HG03342 (cell line): ENCODE measurements at regions not wholly inside any gene's neighbourhood (a gene's known extent, or its start where the extent isn't known, plus 50 kb on each side); places are given as distances from the start of the nearest gene placed in this dataset.
"Not testable (repeated sequence)": the region's sequence is repeated elsewhere in the genome, so short reads cannot be mapped to it uniquely, and the experiment has no call there.

Experiments
- ATAC-seq: cut with Tn5 transposase; IDR thresholded peaks from one replicate; pipeline ENCODE4 v1.9.1; 2021; ENCODE audit warnings: mild to moderate bottlenecking, moderate library complexity; ENCODE audit not compliant: unreplicated experiment

DNA sequence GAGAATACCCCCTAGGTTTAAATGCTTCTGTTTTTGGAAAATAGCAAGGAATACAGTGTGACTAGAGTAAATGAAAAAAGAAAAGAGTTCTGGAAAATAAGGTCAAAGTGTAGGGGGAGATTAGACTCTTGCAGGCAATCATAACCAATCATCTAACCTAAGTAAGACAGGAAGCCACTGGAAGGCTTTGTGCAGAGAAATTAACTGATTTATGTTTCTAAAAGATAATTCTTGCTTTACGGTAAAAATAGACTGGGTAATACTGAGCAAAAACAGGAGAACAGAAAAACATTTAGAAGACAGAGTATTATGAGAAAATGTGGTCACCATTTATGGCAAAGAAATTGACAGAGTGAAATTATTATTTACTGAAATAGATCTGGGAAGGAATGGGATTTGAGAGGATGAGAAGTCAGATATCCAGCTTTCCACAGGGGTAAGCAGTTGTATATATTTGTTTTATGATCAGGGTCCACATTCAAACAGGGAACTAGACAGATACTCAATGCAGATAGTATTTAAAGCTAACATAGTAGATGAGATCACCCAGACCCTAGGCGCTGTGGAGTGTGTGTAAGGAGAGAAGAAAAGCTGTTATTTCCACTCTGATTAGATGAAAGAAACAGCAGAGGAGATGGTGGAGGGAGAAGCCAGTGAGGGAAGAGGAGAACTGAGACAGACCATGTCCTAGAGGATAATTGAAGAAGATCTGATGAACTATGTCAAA is 1225.3 kb downstream of the CDH11 start:
- no peak for ATAC-seq

DNA sequence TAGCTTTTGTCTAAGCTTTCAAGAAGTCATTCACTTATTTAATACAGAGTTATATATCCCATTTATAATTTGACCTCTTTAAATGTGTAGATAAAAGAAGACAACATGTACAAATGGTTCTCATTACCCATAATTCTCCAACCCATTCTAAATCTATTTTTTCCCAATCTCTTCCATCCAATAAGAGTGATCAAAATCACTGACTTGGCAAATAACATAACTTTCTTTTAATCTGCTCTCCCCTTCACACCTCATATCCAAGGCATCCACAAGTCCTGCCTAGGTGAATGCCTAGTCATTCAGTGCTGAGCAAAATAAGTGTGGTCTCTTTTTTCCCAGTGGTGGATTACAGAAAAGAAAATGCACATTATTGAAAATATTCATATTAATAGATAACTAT is 1231.1 kb downstream of the CDH11 start:
- ATAC-seq = no peak

GRCh38 chr16:63890081-63890480 is 1231.8 kb downstream of the CDH11 start:
- ATAC-seq = no peak

- no peak for ATAC-seq
Measured at GRCh38 chr16:63883091-63883490, 1238.8 kb downstream of the CDH11 start.

GRCh38 chr16:63882576-63882975 is 1239.3 kb downstream of the CDH11 start:
- no peak for ATAC-seq

- ATAC-seq = no peak
Measured at GRCh38 chr16:63880948-63881347, 1240.9 kb downstream of the CDH11 start.

GRCh38 chr16:63877401-63877800 is 1244.5 kb downstream of the CDH11 start:
- no peak for ATAC-seq

DNA sequence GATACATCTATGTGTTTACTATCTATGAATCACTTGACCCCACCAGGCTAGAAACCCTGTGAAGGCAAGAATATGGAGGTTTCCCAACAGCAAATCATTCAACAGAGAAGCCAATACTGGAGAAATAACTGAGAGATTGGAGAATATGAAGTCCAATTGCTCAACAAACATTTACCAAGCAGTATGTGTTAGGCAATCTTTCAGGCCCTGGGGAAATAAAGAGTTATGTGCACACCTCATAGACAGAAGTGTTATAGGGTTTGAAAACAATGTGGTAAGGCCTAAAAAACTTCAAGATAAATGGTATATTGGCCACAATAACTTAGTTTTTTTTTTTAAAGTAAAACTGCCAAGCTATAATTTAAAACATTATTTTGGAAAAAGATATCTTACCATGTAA is 1245.8 kb downstream of the CDH11 start:
- ATAC-seq = no peak

DNA sequence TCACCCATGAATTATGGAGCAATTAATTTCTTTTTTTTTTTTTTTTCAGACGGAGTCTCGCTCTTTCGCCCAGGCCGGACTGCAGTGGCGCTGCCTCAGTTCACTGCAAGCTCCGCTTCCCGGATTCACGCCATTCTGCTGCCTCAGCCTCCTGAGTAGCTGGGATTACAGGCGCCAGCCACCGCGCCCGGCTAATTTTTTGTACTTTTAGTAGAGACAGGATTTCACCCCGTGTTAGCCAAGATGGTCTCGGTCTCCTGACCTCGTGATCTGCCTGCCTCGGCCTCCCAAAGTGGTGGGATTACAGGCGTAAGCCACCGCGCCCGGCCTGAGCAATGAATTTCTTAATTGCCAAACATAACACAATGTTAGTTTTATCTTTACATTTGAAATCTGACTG is 1261.2 kb downstream of the CDH11 start:
- ATAC-seq = not testable (repeated sequence)

GRCh38 chr16:63856537-63856936 is 1265.3 kb downstream of the CDH11 start:
- ATAC-seq = no peak

DNA sequence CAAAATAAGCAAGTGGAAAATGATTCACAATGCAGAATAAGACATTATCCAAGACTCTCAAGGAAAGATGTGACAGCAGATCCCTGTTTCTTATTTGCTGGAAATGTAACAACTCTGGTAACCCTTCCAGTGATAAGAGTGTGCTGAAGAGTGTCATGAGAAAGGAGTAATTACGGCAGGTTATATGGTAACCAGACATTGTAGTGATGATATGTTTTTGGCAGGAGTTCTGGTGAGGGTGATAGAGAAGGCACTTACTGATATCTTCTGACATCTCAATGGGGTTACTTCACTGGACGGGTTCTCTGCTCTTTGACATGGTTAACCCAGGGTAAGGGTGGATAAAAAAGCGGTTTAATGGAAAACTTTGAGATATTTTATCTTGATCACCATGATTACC is 1270.9 kb downstream of the CDH11 start:
- ATAC-seq = no peak

- ATAC-seq = no peak
Measured at GRCh38 chr16:63841271-63841670, 1280.6 kb downstream of the CDH11 start.

DNA sequence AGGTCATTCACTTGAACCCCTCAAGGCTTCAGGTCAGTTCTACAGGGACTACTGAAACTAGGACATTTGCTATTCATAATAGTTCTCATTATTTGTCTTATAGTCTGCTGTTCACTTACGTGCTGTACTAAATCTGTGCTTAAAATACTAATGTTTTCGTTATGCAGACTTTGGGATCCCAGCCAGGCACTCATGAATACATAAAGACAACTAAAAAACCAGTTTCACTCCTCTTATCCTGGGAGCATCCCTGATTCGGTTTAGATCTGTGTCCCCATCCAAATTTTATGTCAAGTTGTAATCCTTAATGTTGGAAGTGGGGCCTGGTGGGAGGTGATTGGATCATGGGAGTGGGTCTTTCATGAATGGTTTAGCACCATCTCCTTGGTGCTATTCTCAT is 1291.8 kb downstream of the CDH11 start:
- ATAC-seq = no peak

GRCh38 chr16:63822818-63823217 is 1299.0 kb downstream of the CDH11 start:
- no peak for ATAC-seq

- no peak for ATAC-seq
Measured at GRCh38 chr16:63816276-63816675, 1305.6 kb downstream of the CDH11 start.

GRCh38 chr16:63813862-63814261 is 1308.0 kb downstream of the CDH11 start:
- ATAC-seq = no peak

GRCh38 chr16:63808730-63809129 is 1313.1 kb downstream of the CDH11 start:
- no peak for ATAC-seq

GRCh38 chr16:63806794-63807506 is 1314.9 kb downstream of the CDH11 start:
- ATAC-seq = no peak

DNA sequence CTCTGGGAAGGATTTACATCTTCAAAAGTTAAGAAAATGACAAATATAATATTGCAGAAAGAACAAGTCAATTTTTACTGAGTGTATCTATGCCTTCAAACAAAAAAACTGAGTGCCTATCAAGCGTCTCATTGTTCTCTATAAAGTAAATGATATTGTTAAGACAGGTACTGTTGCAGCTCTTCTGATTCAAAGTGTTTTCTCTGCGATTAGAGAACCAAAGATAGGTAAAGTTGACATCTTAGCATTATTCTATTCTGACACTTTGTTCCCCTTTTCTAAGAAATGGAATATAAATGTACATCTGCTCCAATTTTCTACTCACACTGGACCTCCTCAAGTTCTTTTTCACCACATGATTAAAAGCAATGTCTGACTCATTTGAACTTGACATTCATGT is 1317.7 kb downstream of the CDH11 start:
- no peak for ATAC-seq

GRCh38 chr16:63789603-63790002 is 1332.3 kb downstream of the CDH11 start:
- ATAC-seq = no peak

DNA sequence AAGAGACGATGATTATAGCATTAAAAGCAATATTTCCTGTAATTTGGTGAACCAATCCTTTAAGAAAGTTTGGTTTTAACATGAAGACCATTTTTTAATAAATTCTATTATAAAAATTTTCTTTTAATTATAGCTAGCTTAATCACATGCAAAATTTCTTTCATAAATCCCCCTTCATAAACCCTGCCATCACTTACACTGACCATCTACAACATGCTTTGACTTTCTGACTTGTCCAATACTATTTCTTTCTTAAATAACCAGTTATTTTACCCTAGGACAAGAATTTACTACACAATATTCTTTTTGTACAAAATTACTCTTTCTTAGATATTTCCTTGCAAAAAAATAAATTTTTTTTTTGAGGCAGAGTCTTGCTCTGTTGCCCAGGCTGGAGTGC is 1334.8 kb downstream of the CDH11 start:
- ATAC-seq = no peak

DNA sequence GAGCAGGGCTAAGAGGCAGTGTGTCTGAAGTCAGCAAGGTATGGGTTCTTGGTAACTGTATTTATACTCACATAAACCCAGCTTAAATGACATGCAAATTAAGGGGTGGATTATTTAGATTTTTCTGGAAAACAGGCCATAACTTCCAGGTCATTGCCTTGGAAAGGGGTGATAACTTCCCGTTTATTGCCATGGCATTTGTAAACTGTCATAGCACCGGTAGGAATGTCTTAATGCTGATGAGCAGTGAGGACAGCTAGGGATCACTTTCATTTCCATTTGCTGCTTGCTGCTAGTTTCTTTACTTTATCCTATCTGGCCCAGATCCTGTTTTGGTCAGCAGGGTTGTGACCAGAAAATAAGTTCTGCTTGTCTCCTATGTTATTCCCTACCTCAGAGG is 1336.7 kb downstream of the CDH11 start:
- ATAC-seq = no peak

- no peak for ATAC-seq
Measured at GRCh38 chr16:63776437-63776836, 1345.4 kb downstream of the CDH11 start.
